HCT116 (cell line): ENCODE measurements at regions not wholly inside any gene's neighbourhood (a gene's known extent, or its start where the extent isn't known, plus 50 kb on each side); places are given as distances from the start of the nearest gene placed in this dataset.

ENCODE experiments used
- ATAC-seq: fragments of 200-7000 bp; cut with Tn5 transposase; 2 replicates; pipeline ENCODE4 v1.9.1; 2020; ENCODE audit warnings: mild to moderate bottlenecking, moderate library complexity
- BruUV-seq: library from RNA; stranded (reverse); fragments of 400-500 nt; replicated peaks from 2 replicates; lab custom pipeline; 2021; lab: Mats Ljungman, UMichigan
- CTCF ChIA-PET: fragments of 300-600 bp; sonication (Branson Sonifier 250); formaldehyde crosslinking; loops from one replicate; lab custom pipeline; 2021; ENCODE audit warnings: antibody characterized with exemption; lab: Charles Lee
- POLR2A ChIA-PET: fragments of 300-600, 350-600 bp; sonication (Branson Sonifier 250); formaldehyde crosslinking; loops from one replicate; lab custom pipeline; 2021; ENCODE audit warnings: antibody characterized with exemption; lab: Charles Lee
- RAD21 ChIA-PET, 2 experiments: fragments of 300-600 bp; sonication (Branson Sonifier 250); formaldehyde crosslinking; loops; one replicate each; lab custom pipeline; 2023; ENCODE audit warnings: low total read pairs in 2 of 2; ENCODE audit not compliant: uncharacterized antibody in 2 of 2, unreplicated experiment in 2 of 2, low non-redundant PET in 1 of 2; lab: Charles Lee
- DNase-seq: peaks from one replicate; pipeline ENCODE4 v3.0.0-alpha.2; 2010; ENCODE audit warnings: low read depth, low spot score
- H2AFZ ChIP-seq: fragments of 200-600 bp; shearing (Covaris generic), sonication (generic); 2 replicates; pipeline ENCODE4 v1.6.1; 2017; ENCODE audit warnings: low read depth, mixed run types, mixed read lengths, antibody characterized with exemption, low read length; ENCODE audit not compliant: poor library complexity, severe bottlenecking
- H3K27ac ChIP-seq: 2 replicates; pipeline ENCODE4 v1.5.1; 2012; ENCODE audit warnings: low read depth, low read length
- H3K27me3 ChIP-seq: fragments of 200-600 bp; sonication (generic); 2 replicates; pipeline ENCODE4 v1.6.1; 2016; ENCODE audit warnings: mixed run types, low read length, mixed read lengths; ENCODE audit not compliant: insufficient read depth
- H3K36me3 ChIP-seq, 2 experiments: fragments of 200-500 bp in 1 of 2; fragments of 200-600 bp in 1 of 2; sonication (Bioruptor generic) in 1 of 2; sonication (generic) in 1 of 2; 2 replicates each; pipeline versions ENCODE4 v1.5.1 to v1.6.1; 2014 to 2016; ENCODE audit warnings: low read length in 2 of 2, inconsistent platforms in 1 of 2, mixed read lengths in 1 of 2, mixed run types in 1 of 2; ENCODE audit not compliant: insufficient read depth in 2 of 2, control insufficient read depth in 1 of 2
- H3K4me1 ChIP-seq, 2 experiments: fragments of 200-600 bp in 1 of 2; sonication (generic) in 1 of 2; 2 replicates each; pipeline versions ENCODE4 v1.5.1 to v1.6.1; 2012 to 2017; ENCODE audit warnings: low read length in 2 of 2, inconsistent platforms in 1 of 2, mild to moderate bottlenecking in 1 of 2, mixed read lengths in 1 of 2, mixed run types in 1 of 2, moderate library complexity in 1 of 2; ENCODE audit not compliant: insufficient read depth in 2 of 2, control insufficient read depth in 1 of 2
- H3K4me2 ChIP-seq: fragments of 200-600 bp; sonication (generic); 2 replicates; pipeline ENCODE4 v1.6.1; 2017; ENCODE audit warnings: mixed run types, low read length, mixed read lengths
- H3K4me3 ChIP-seq, 2 experiments: fragments of 200-600 bp in 1 of 2; sonication (generic) in 1 of 2; replicated peaks in 1 of 2; 2 replicates each; pipeline ENCODE4 v1.5.1; 2011 to 2016; ENCODE audit warnings: low read length in 2 of 2, control low read depth in 1 of 2, low read depth in 1 of 2, mild to moderate bottlenecking in 1 of 2, mixed read lengths in 1 of 2, mixed run types in 1 of 2
- H3K79me2 ChIP-seq: fragments of 200-600 bp; sonication (generic); 2 replicates; pipeline ENCODE4 v1.6.1; 2017; ENCODE audit warnings: mild to moderate bottlenecking, mixed run types, low read length, moderate library complexity, mixed read lengths; ENCODE audit not compliant: insufficient read depth
- H3K9ac ChIP-seq: fragments of 200-600 bp; sonication (generic); 2 replicates; pipeline ENCODE4 v1.6.1; 2016; ENCODE audit warnings: low read length, mixed read lengths
- H3K9me2 ChIP-seq: fragments of 200-600 bp; sonication (generic), shearing (Covaris generic); 2 replicates; pipeline ENCODE4 v1.6.1; 2017; ENCODE audit warnings: mixed run types, mild to moderate bottlenecking, moderate library complexity; ENCODE audit not compliant: insufficient read depth
- H3K9me3 ChIP-seq, 2 experiments: fragments of 200-500 bp in 1 of 2; fragments of 200-600 bp in 1 of 2; sonication (Bioruptor generic) in 1 of 2; sonication (generic) in 1 of 2; 2 replicates each; pipeline ENCODE4 v1.6.1; 2014 to 2017; ENCODE audit warnings: low read length in 2 of 2, mixed read lengths in 2 of 2, inconsistent platforms in 1 of 2, low read depth in 1 of 2, mild to moderate bottlenecking in 1 of 2, mixed run types in 1 of 2, moderate library complexity in 1 of 2; ENCODE audit not compliant: control insufficient read depth in 1 of 2, insufficient read depth in 1 of 2
- H4K20me1 ChIP-seq: fragments of 200-600 bp; sonication (generic), shearing (Covaris generic); 2 replicates; pipeline ENCODE4 v1.6.1; 2017; ENCODE audit warnings: mixed run types, mild to moderate bottlenecking, moderate library complexity; ENCODE audit not compliant: insufficient read depth
- EZH2phosphoT487 ChIP-seq: fragments of 200-600 bp; IDR thresholded peaks from 2 replicates; pipeline ENCODE4 v1.6.1; 2018; ENCODE audit warnings: antibody characterized with exemption, borderline replicate concordance
- RAD21 ChIP-seq: IDR thresholded peaks from 2 replicates; pipeline ENCODE4 v1.6.1; 2012; ENCODE audit warnings: low read depth, mild to moderate bottlenecking
- SP1 ChIP-seq: IDR thresholded peaks from 2 replicates; pipeline ENCODE4 v1.6.1; 2012; ENCODE audit warnings: low read depth
- intact Hi-C: fragments of 100-400 bp; cut with micrococcal nuclease; formaldehyde crosslinking; loops from 2 replicates; pipeline ENCODE4 v1.10.0; 2022
- TF ChIP-seq, protein P1 (sequence below): IDR thresholded peaks from 2 replicates; pipeline ENCODE4 v1.6.1; 2011; ENCODE audit warnings: mild to moderate bottlenecking, low read length, moderate library complexity; ENCODE audit not compliant: insufficient replicate concordance; ENCODE audit errors: extremely low read depth
- TF ChIP-seq, protein P2 (sequence below), 3 experiments: fragments of 200-600 bp in 1 of 3; sonication (generic) in 1 of 3; IDR thresholded peaks in 2 of 3; conservative IDR thresholded peaks in 1 of 3; 2 replicates each; pipeline ENCODE4 v1.5.1; 2012 to 2017; ENCODE audit warnings: low read depth in 2 of 3, low read length in 2 of 3, antibody characterized with exemption in 1 of 3, borderline replicate concordance in 1 of 3, control low read depth in 1 of 3, mild to moderate bottlenecking in 1 of 3, mixed read lengths in 1 of 3, mixed run types in 1 of 3, moderate library complexity in 1 of 3; ENCODE audit not compliant: insufficient read depth in 1 of 3

DNA sequence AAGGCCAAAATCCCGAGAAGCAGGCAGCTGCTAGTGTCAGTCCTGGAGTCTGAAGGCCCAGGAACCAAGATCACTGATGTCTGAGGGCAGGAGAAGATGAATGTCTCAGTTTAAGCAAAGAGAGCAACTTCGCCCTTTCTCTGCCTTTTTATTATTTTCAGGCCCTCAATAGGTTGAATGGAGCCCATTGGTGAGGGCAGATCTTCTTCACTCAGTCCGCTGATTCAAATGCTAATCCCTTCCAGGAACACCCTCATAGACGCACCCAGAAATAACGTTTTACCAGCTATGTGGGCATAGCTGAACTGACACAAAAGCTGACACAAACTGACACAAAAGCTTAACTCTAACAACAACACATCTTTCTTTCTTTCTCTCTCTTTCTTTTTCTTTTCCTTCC is 78.0 kb upstream of the KCNJ3 start:
- no peak overlapping the region for H3K4me2 ChIP-seq
- no peak overlapping the region for H2AFZ ChIP-seq
- peaks cover 0 to 8% of the 10 kb centered on the region in 2 experiments; a peak in 1 of 4 replicates for H3K4me1 ChIP-seq
- no peaks in the 10 kb centered on the region for H3K36me3 ChIP-seq
- ChIA-PET RAD21 (no interaction called here), POLR2A (no interaction called here), CTCF (interaction anchor here (0.7 kb wide), 1 partner anchor 46 kb away, joined by 3 read pairs; no protein-coding TSS in a partner anchor)
- no peaks in the 10 kb centered on the region for H3K9me3 ChIP-seq
- H3K27ac ChIP-seq: no peak overlapping the region
- BruUV-seq: no TSS peak
- H3K27me3 ChIP-seq: no peaks in the 10 kb centered on the region
- TF ChIP-seq EZH2phosphoT487: no peak
- no peak for TF ChIP-seq SP1
- no peak overlapping the region for H3K9ac ChIP-seq
- DNase-seq: no peak
- H3K79me2 ChIP-seq: no peaks in the 10 kb centered on the region
- intact Hi-C loops: loop anchor here (10.0 kb wide), 1 partner anchor 634 kb away; no protein-coding TSS in a partner anchor
- no peaks in the 10 kb centered on the region for H3K9me2 ChIP-seq
- no peak for ATAC-seq
- H3K4me3 ChIP-seq: no peak overlapping the region
- H4K20me1 ChIP-seq: no peaks in the 10 kb centered on the region

DNA sequence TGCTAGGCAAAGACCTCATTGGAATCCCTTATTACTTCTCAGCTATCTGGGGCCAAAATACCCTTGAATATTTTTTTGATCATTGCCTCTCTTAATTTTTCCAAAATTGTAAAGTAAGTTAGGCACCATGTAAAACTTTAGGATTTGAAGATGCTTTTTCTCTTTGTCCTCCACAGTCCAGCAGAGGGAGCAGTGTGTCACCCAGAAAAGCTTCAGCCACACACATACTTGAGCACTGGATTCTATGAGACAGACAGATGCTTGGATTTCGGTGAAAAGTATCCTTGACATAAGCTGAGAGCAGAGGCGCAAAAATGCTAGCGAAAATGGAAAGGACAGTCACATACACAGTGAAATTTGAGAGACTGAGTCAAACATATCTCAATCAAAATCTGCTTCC is 74.7 kb upstream of the KCNJ3 start:
- H4K20me1 ChIP-seq: no peaks in the 10 kb centered on the region
- RAD21 ChIA-PET: no interaction called here
- H3K4me2 ChIP-seq: peak overlapping the region; percentile 39
- no peak overlapping the region for H3K27ac ChIP-seq
- intact Hi-C loops: loop anchor here (1.0 to 10.0 kb wide), 3 partner anchors 599 to 686 kb away; no protein-coding TSS in a partner anchor
- POLR2A ChIA-PET: no interaction called here
- DNase-seq: peak; percentile 56
- TF ChIP-seq, protein P1, sequence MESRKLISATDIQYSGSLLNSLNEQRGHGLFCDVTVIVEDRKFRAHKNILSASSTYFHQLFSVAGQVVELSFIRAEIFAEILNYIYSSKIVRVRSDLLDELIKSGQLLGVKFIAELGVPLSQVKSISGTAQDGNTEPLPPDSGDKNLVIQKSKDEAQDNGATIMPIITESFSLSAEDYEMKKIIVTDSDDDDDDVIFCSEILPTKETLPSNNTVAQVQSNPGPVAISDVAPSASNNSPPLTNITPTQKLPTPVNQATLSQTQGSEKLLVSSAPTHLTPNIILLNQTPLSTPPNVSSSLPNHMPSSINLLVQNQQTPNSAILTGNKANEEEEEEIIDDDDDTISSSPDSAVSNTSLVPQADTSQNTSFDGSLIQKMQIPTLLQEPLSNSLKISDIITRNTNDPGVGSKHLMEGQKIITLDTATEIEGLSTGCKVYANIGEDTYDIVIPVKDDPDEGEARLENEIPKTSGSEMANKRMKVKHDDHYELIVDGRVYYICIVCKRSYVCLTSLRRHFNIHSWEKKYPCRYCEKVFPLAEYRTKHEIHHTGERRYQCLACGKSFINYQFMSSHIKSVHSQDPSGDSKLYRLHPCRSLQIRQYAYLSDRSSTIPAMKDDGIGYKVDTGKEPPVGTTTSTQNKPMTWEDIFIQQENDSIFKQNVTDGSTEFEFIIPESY: no peak
- peak; percentile 74 for TF ChIP-seq RAD21
- TF ChIP-seq, protein P2, sequence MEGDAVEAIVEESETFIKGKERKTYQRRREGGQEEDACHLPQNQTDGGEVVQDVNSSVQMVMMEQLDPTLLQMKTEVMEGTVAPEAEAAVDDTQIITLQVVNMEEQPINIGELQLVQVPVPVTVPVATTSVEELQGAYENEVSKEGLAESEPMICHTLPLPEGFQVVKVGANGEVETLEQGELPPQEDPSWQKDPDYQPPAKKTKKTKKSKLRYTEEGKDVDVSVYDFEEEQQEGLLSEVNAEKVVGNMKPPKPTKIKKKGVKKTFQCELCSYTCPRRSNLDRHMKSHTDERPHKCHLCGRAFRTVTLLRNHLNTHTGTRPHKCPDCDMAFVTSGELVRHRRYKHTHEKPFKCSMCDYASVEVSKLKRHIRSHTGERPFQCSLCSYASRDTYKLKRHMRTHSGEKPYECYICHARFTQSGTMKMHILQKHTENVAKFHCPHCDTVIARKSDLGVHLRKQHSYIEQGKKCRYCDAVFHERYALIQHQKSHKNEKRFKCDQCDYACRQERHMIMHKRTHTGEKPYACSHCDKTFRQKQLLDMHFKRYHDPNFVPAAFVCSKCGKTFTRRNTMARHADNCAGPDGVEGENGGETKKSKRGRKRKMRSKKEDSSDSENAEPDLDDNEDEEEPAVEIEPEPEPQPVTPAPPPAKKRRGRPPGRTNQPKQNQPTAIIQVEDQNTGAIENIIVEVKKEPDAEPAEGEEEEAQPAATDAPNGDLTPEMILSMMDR (IDR thresholded peaks at IDR 0.05 in 2 of 3, conservative IDR thresholded peaks at IDR 0.05 in 1 of 3; ENCODE audit: borderline replicate concordance in 1 of 3, insufficient read depth in 1 of 3, low read depth in 2 of 3, low read length in 2 of 3): peak; percentile 58 to 85 (median 80); a peak in 5 of 6 replicates
- TF ChIP-seq, all 23 proteins: peak for 2
- no TSS peak for BruUV-seq
- ATAC-seq: peak; percentile 80
- peaks cover 0 to 8% of the 10 kb centered on the region in 2 experiments; a peak in 1 of 4 replicates for H3K4me1 ChIP-seq
- no peak overlapping the region for H3K9ac ChIP-seq
- H3K36me3 ChIP-seq: no peaks in the 10 kb centered on the region
- CTCF ChIA-PET: interaction anchor here (0.6 to 2.5 kb wide), 8 partner anchors 10 to 601 kb away, joined by 3 to 11 read pairs (median 4); no protein-coding TSS in a partner anchor
- H3K4me3 ChIP-seq: no peak overlapping the region
- no peaks in the 10 kb centered on the region for H3K79me2 ChIP-seq
- no peaks in the 10 kb centered on the region for H3K27me3 ChIP-seq
- peak overlapping the region; percentile 87 for H2AFZ ChIP-seq
- H3K9me3 ChIP-seq: no peaks in the 10 kb centered on the region
- H3K9me2 ChIP-seq: no peaks in the 10 kb centered on the region
